ENCODE measurements at regions not wholly inside any gene's neighbourhood (a gene's known extent, or its start where the extent isn't known, plus 50 kb on each side); places are given as distances from the start of the nearest gene placed in this dataset.

- no peak for DNase-seq
- 62 to 69% methylated on average over 2 of the region's 2 CpGs for WGBS, 2 donors
Measured at GRCh38 chr14:84361476-84361875, 1168.5 kb upstream of the FLRT2 start.

GRCh38 chr14:84375235-84375634, 1154.7 kb upstream of the FLRT2 start:
- ATAC-seq (ENCODE audit: low FRiP score in 2 of 2): no peak
- no peak overlapping the region for H3K27ac ChIP-seq
- no peaks in the 10 kb centered on the region for H3K27me3 ChIP-seq
- no peaks in the 10 kb centered on the region for H3K4me1 ChIP-seq
- no peaks in the 10 kb centered on the region for H3K9me3 ChIP-seq
- no peak overlapping the region for H3K4me3 ChIP-seq
- no peak for DNase-seq
- H3K36me3 ChIP-seq: no peaks in the 10 kb centered on the region
- no peak for TF ChIP-seq EP300 (IDR thresholded peaks at IDR 0.05)
- no peak for TF ChIP-seq POLR2AphosphoS5 (IDR thresholded peaks at IDR 0.05)
- TF ChIP-seq, protein P1, sequence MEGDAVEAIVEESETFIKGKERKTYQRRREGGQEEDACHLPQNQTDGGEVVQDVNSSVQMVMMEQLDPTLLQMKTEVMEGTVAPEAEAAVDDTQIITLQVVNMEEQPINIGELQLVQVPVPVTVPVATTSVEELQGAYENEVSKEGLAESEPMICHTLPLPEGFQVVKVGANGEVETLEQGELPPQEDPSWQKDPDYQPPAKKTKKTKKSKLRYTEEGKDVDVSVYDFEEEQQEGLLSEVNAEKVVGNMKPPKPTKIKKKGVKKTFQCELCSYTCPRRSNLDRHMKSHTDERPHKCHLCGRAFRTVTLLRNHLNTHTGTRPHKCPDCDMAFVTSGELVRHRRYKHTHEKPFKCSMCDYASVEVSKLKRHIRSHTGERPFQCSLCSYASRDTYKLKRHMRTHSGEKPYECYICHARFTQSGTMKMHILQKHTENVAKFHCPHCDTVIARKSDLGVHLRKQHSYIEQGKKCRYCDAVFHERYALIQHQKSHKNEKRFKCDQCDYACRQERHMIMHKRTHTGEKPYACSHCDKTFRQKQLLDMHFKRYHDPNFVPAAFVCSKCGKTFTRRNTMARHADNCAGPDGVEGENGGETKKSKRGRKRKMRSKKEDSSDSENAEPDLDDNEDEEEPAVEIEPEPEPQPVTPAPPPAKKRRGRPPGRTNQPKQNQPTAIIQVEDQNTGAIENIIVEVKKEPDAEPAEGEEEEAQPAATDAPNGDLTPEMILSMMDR (IDR thresholded peaks at IDR 0.05): no peak
- TF ChIP-seq POLR2A (IDR thresholded peaks at IDR 0.05): no peak

More at GRCh38 chr14:84361476-84361875, 1168.5 kb upstream of the FLRT2 start:
- Histone ChIP-seq H3K9me3 (peaks cover 0 to 3% (median 0%) of the 10 kb centered on the region in 4 donors), H3K4me3 (no peak overlapping the region), H3K4me1 (no peaks in the 10 kb centered on the region), H3K27ac (no peak overlapping the region), H3K27me3 (no peaks in the 10 kb centered on the region), H3K36me3 (no peaks in the 10 kb centered on the region)
- no peak for ATAC-seq (ENCODE audit: low FRiP score in 2 of 2)
- TF ChIP-seq EP300 (IDR thresholded peaks at IDR 0.05) (no peak), POLR2A (IDR thresholded peaks at IDR 0.05) (no peak), POLR2AphosphoS5 (IDR thresholded peaks at IDR 0.05) (no peak)
- TF ChIP-seq, protein P1 (IDR thresholded peaks at IDR 0.05): no peak

- Histone ChIP-seq H3K27ac (no peak overlapping the region), H3K27me3 (no peaks in the 10 kb centered on the region), H3K4me3 (no peak overlapping the region), H3K36me3 (no peaks in the 10 kb centered on the region), H3K9me3 (peaks cover 0 to 4% (median 0%) of the 10 kb centered on the region in 4 donors), H3K4me1 (no peaks in the 10 kb centered on the region)
- WGBS, 2 donors: 63 to 73% methylated on average over 3 of the region's 3 CpGs
- no peak for ATAC-seq (ENCODE audit: low FRiP score in 2 of 2)
- DNase-seq: no peak
- TF ChIP-seq, protein P1 (IDR thresholded peaks at IDR 0.05): no peak
- TF ChIP-seq POLR2A (IDR thresholded peaks at IDR 0.05) (no peak), POLR2AphosphoS5 (IDR thresholded peaks at IDR 0.05) (no peak), EP300 (IDR thresholded peaks at IDR 0.05) (no peak)
Measured at GRCh38 chr14:84390010-84390409, 1139.9 kb upstream of the FLRT2 start.

- no peak for TF ChIP-seq EP300 (IDR thresholded peaks at IDR 0.05)
- no peak for TF ChIP-seq POLR2AphosphoS5 (IDR thresholded peaks at IDR 0.05)
- no peak for TF ChIP-seq POLR2A (IDR thresholded peaks at IDR 0.05)
- TF ChIP-seq, protein P1 (IDR thresholded peaks at IDR 0.05): no peak
- no peak overlapping the region for H3K27ac ChIP-seq
- H3K4me3 ChIP-seq: no peak overlapping the region
- WGBS, 2 donors: 84 to 93% methylated on average over 3 of the region's 3 CpGs
- no peaks in the 10 kb centered on the region for H3K36me3 ChIP-seq
- ATAC-seq (ENCODE audit: low FRiP score in 2 of 2) (no peak), DNase-seq (no peak)
- H3K9me3 ChIP-seq: peaks cover 0 to 7% (median 0%) of the 10 kb centered on the region in 4 donors
- H3K4me1 ChIP-seq: no peaks in the 10 kb centered on the region
- H3K27me3 ChIP-seq: no peaks in the 10 kb centered on the region
Measured at GRCh38 chr14:84397631-84398030, 1132.3 kb upstream of the FLRT2 start.

GRCh38 chr14:84399296-84399910, 1130.5 kb upstream of the FLRT2 start:
- ATAC-seq (ENCODE audit: low FRiP score in 2 of 2) (no peak), DNase-seq (peak in 1 of 2 donors; percentile 79)
- no peak overlapping the region for H3K4me3 ChIP-seq
- no peak overlapping the region for H3K27ac ChIP-seq
- H3K4me1 ChIP-seq: no peaks in the 10 kb centered on the region
- peaks cover 0 to 7% (median 0%) of the 10 kb centered on the region in 4 donors for H3K9me3 ChIP-seq
- WGBS, 2 donors: 95 to 98% methylated on average over 13 to 43 of the region's 62 CpGs
- TF ChIP-seq EP300 (IDR thresholded peaks at IDR 0.05) (no peak), POLR2A (IDR thresholded peaks at IDR 0.05) (no peak), POLR2AphosphoS5 (IDR thresholded peaks at IDR 0.05) (no peak)
- TF ChIP-seq, protein P1 (IDR thresholded peaks at IDR 0.05): no peak
- no peaks in the 10 kb centered on the region for H3K36me3 ChIP-seq
- H3K27me3 ChIP-seq: no peaks in the 10 kb centered on the region

Measured in upper lobe of left lung (tissue), 6 donors.